Heart left ventricle (tissue), 16 donors: ENCODE measurements at regions not wholly inside any gene's neighbourhood (a gene's known extent, or its start where the extent isn't known, plus 50 kb on each side); places are given as distances from the start of the nearest gene placed in this dataset.

Source experiments
- ATAC-seq, 4 donors: fragments of 200-7000 bp; cut with Tn5 transposase; one replicate each; pipeline ENCODE4 v1.9.1; 2020 to 2022; ENCODE audit warnings: moderate library complexity in 4 of 4, mild to moderate bottlenecking in 3 of 4, moderate number of reproducible peaks in 1 of 4
- DNase-seq, 5 donors: peaks; one replicate each; pipeline ENCODE4 v3.0.0-alpha.2; 2020
- H3K27ac ChIP-seq, 12 donors: fragments of 200-600 bp; sonication (generic) in 4 of 12; one replicate each; pipeline versions ENCODE4 v1.5.0 to v1.8.0; 2016 to 2022; ENCODE audit warnings: mild to moderate bottlenecking in 2 of 12
- H3K27me3 ChIP-seq, 9 donors: fragments of 200-600 bp; sonication (generic) in 2 of 9; one replicate each; pipeline versions ENCODE4 v1.5.1 to v1.8.0; 2016 to 2022; ENCODE audit warnings: mild to moderate bottlenecking in 3 of 9
- H3K36me3 ChIP-seq, 9 donors: fragments of 200-600 bp; sonication (generic) in 2 of 9; one replicate each; pipeline versions ENCODE4 v1.5.0 to v1.8.0; 2018 to 2022; ENCODE audit warnings: mild to moderate bottlenecking in 2 of 9
- H3K4me1 ChIP-seq, 12 donors: fragments of 200-600 bp; sonication (generic) in 4 of 12; one replicate each; pipeline versions ENCODE4 v1.5.0 to v1.8.0; 2016 to 2022; ENCODE audit warnings: mild to moderate bottlenecking in 3 of 12
- H3K4me3 ChIP-seq, 12 donors: fragments of 200-600 bp; sonication (generic) in 4 of 12; one replicate each; pipeline versions ENCODE4 v1.5.0 to v1.8.0; 2017 to 2022; ENCODE audit warnings: mild to moderate bottlenecking in 9 of 12, moderate library complexity in 4 of 12
- H3K9me3 ChIP-seq, 12 donors: fragments of 200-600 bp; sonication (generic) in 4 of 12; one replicate each; pipeline versions ENCODE4 v1.5.0 to v1.8.0; 2016 to 2022; ENCODE audit warnings: mild to moderate bottlenecking in 1 of 12
- CTCF ChIP-seq, 12 donors: fragments of 200-600 bp; sonication (generic) in 4 of 12; IDR thresholded peaks; one replicate each; pipeline versions ENCODE4 v1.5.0 to v1.8.0; 2018 to 2022; ENCODE audit warnings: antibody characterized with exemption in 12 of 12, mild to moderate bottlenecking in 5 of 12
- POLR2A ChIP-seq, 2 donors: fragments of 450-650 bp; IDR thresholded peaks; one replicate each; pipeline ENCODE4 v1.6.1; 2017; ENCODE audit warnings: antibody characterized with exemption in 2 of 2, mild to moderate bottlenecking in 2 of 2, moderate library complexity in 2 of 2
- WGBS, 4 donors: extraction: QIAGEN DNeasy Blood & Tissue Kit in 2 of 4; methylation state at CpG; one replicate each; pipeline versions ENCODE4 v1.1.5 to v1.1.7; 2013 to 2018; 5-methylcytosine and 5-hydroxymethylcytosine counted together
- intact Hi-C, 10 donors: fragments of 100-400 bp; cut with DNase I; formaldehyde crosslinking; loops; one replicate each; pipeline versions ENCODE4 v1.11.1 to v1.14.2; 2022
- donor health status: ischemic (EF 13 %, LVEDD 7.1; RV severe dilation, severe dysfunction).
- donor health status: healthy with polysubstance abuse.
- donor health status: DM: no; HTN: yes; CAD: no.
- donor health status: DM: no; HTN: no; CAD: no.
- donor health status: ischemic (EF 25% LVEDD 6.9; RV normal size, moderate dysfunction).
- donor health status: ischemic (EF 25% LVEDD 5.7; RV mildly dilated, moderate dysfunction).
- donor health status: healthy.
- donor health status: DM: yes; HTN: yes; CAD: no.
- donor health status: ischemic (EF 35%, LVEDD 5.7; RV mildly dilated, moderate dysfunction).
- donor health status: nonischemic (EF 11% LVEDD 7.7; RV severe dilation, severe dysfunction).
- donor health status: DM: yes; HTN: yes; CAD: no.
- donor health status: PGD.
- donor health status: ischemic (EF 29% LVEDD 5.4; RV normal size, mild dysfunction).
- donor health status: nonischemic (EF 23%, LVEDD 6.1; RV moderate dilation, normal function).

DNA sequence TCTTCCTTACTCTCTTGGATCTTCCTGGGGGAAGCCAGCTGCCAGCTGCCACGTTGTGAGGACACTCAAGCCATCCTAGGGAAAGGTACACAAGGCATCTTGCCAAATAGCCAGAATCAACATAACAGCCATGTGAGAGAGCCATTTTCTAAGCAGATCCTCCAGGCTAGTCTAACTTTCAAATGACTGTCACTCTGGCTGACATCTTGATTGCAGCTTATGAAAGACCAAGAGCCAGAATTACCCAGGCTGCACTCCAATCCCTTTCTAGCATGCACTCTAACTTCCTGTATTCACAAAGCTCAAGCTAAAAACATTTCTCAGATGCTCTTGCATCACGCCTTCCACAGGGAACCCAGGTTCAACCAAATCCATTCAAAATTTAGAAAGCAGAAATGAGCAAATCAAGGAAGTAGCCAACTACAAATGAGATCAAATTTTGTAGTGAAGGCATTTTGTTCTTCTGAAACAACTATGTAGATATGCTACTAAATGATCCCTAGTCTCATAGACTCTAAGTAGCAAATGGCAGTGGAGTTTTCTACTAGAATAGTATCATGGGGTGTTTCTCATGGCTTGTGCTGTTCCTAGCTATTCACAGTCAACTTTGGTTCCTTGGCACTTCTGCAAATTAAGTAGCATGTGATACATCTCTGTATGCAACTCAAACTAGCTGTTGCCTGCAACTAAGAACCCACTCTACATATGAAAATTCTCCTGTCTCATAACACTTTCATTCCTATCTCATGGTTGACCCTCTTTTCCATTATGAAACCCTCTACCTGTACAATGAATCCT is 281.9 kb downstream of the ZEB2 start:
- DNase-seq (no peak), ATAC-seq (peak in 3 of 4 donors; percentile 50 to 72 (median 59))
- TF ChIP-seq POLR2A (IDR thresholded peaks at IDR 0.05) = no peak
- TF ChIP-seq CTCF (IDR thresholded peaks at IDR 0.05) = no peak
- intact Hi-C loops = no loop called here
- peaks cover 0 to 54% (median 10%) of the 10 kb centered on the region in 12 donors for H3K4me1 ChIP-seq
- WGBS, 4 donors = 47 to 76% (median 60%) methylated on average over 2 of the region's 2 CpGs
- H3K4me3 ChIP-seq = no peak overlapping the region
- no peaks in the 10 kb centered on the region for H3K36me3 ChIP-seq
- H3K27me3 ChIP-seq = no peaks in the 10 kb centered on the region
- no peaks in the 10 kb centered on the region for H3K9me3 ChIP-seq
- peak overlapping the region in 1 of 12 donors; percentile 43 for H3K27ac ChIP-seq

GRCh38 chr2:144237108-144237507 is 282.8 kb downstream of the ZEB2 start:
- peak in 1 of 4 donors; percentile 16 for ATAC-seq

GRCh38 chr2:144235050-144235449 is 284.9 kb downstream of the ZEB2 start:
- Histone ChIP-seq H3K27ac (no peak overlapping the region), H3K27me3 (no peaks in the 10 kb centered on the region), H3K4me1 (peaks cover 0 to 40% (median 6%) of the 10 kb centered on the region in 12 donors), H3K36me3 (no peaks in the 10 kb centered on the region), H3K9me3 (no peaks in the 10 kb centered on the region), H3K4me3 (no peak overlapping the region)
- ATAC-seq (no peak), DNase-seq (no peak)
- TF ChIP-seq CTCF (IDR thresholded peaks at IDR 0.05) (no peak), POLR2A (IDR thresholded peaks at IDR 0.05) (no peak)
- intact Hi-C loops = no loop called here
- 67 to 83% (median 81%) methylated on average over 1 of the region's 1 CpG for WGBS, 4 donors

More at GRCh38 chr2:144237108-144237507, 282.8 kb downstream of the ZEB2 start:
- TF ChIP-seq POLR2A (IDR thresholded peaks at IDR 0.05) (no peak), CTCF (IDR thresholded peaks at IDR 0.05) (no peak)
- no peaks in the 10 kb centered on the region for H3K27me3 ChIP-seq
- peak overlapping the region in 1 of 12 donors; percentile 43 for H3K27ac ChIP-seq
- H3K4me1 ChIP-seq = peaks cover 0 to 50% (median 10%) of the 10 kb centered on the region in 12 donors
- no peaks in the 10 kb centered on the region for H3K9me3 ChIP-seq
- WGBS, 4 donors = 58 to 65% (median 63%) methylated on average over 4 of the region's 4 CpGs
- no peak for DNase-seq
- H3K4me3 ChIP-seq = no peak overlapping the region
- intact Hi-C loops = no loop called here
- no peaks in the 10 kb centered on the region for H3K36me3 ChIP-seq

- 70 to 77% (median 73%) methylated on average over 4 of the region's 4 CpGs for WGBS, 4 donors
Measured at GRCh38 chr2:144234542-144234871, 285.4 kb downstream of the ZEB2 start.

More at GRCh38 chr2:144234542-144234871, 285.4 kb downstream of the ZEB2 start:
- no peak for TF ChIP-seq CTCF (IDR thresholded peaks at IDR 0.05)
- no peak for TF ChIP-seq POLR2A (IDR thresholded peaks at IDR 0.05)
- H3K4me3 ChIP-seq = no peak overlapping the region
- no peaks in the 10 kb centered on the region for H3K27me3 ChIP-seq
- intact Hi-C loops = no loop called here
- ATAC-seq = peak in 1 of 4 donors; percentile 29
- no peaks in the 10 kb centered on the region for H3K9me3 ChIP-seq
- H3K4me1 ChIP-seq = peaks cover 0 to 40% (median 6%) of the 10 kb centered on the region in 12 donors
- no peak for DNase-seq
- H3K36me3 ChIP-seq = no peaks in the 10 kb centered on the region
- peak overlapping the region in 1 of 12 donors; percentile 34 for H3K27ac ChIP-seq
